Prostate gland (tissue), 1 donor: ENCODE measurements at regions not wholly inside any gene's neighbourhood (a gene's known extent, or its start where the extent isn't known, plus 50 kb on each side); places are given as distances from the start of the nearest gene placed in this dataset.

Experiments
- POLR2A ChIP-seq: fragments of 450-650 bp; IDR thresholded peaks from one replicate; pipeline ENCODE4 v1.6.1; 2016; ENCODE audit warnings: antibody characterized with exemption, mild to moderate bottlenecking
- POLR2AphosphoS5 ChIP-seq: sonication (generic); formaldehyde crosslinking; IDR thresholded peaks from one replicate; pipeline ENCODE4 v1.6.1; 2017; ENCODE audit warnings: antibody characterized with exemption

DNA sequence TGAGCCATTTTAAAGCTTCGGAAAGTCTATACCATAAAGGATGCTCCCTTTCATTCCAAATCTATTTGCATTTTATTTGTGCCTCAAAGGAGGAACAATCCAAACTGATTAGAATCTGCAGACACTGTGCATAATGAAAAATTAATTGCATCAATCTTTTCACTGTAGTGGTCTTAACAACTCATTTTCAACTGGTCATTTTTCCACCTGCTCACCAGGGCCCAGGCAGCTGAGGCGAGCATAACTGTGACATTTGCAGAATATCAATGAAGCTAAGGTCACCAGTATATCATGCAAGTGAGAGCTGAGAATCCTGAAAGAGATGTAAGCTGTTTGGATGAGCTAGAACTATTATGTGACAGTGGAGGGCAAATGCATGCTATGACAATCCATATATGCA is 387.3 kb upstream of the TECRL start:
- TF ChIP-seq POLR2AphosphoS5 (no peak), POLR2A (no peak)
